ENCODE measurements at regions not wholly inside any gene's neighbourhood (a gene's known extent, or its start where the extent isn't known, plus 50 kb on each side); places are given as distances from the start of the nearest gene placed in this dataset.

- DNase-seq = no peak
Observed at GRCh38 chr5:17763301-17763700, 129.0 kb downstream of the TAF11L14 start.

DNA sequence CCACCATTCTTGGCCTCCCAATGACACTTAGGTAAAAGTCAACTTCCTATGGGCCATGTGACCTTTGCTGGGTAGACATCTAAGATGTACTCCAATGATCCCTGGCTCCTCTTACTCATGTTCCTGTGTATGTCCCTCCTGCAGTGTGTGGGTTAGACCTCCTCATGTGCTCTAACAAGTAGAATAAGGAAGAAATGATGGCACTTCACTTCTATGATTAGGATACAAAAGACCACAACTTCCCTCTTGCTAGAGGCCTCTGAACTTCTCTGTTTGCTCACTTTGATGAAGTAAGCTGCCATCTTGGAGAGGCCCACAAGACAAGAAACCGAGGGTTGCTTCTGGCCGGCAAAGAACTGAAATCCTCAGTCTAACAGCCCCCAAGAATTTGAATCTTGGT, 131.8 kb downstream of the TAF11L14 start:
- DNase-seq = peak; percentile 42 to 80 (median 64)

- DNase-seq = no peak
Observed at GRCh38 chr5:17769277-17769676, 135.0 kb downstream of the TAF11L14 start.

- DNase-seq = no peak
Observed at GRCh38 chr5:17772232-17772631, 138.0 kb downstream of the TAF11L14 start.

DNA sequence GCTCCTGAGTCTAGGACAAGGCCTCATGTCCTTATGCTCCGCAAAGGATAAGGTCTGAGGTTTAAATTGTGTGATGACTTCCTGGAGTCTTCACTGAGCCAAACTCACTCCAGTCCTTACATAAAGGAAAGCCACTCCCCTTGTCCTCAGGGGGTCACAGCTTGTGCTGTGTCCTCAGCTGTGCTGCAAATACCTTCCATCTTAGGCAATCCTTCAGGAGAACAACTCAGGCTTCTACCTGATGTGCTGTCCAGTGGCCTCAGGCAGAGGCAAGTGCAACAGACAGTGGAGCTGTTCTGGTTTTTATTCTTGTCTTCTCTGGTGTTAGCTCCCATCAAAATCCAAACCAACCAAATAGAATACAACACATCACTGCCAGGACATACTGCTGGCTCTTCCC, 151.5 kb downstream of the TAF11L14 start:
- DNase-seq = no peak

GRCh38 chr5:17788351-17788750, 154.1 kb downstream of the TAF11L14 start:
- no peak for DNase-seq

DNA sequence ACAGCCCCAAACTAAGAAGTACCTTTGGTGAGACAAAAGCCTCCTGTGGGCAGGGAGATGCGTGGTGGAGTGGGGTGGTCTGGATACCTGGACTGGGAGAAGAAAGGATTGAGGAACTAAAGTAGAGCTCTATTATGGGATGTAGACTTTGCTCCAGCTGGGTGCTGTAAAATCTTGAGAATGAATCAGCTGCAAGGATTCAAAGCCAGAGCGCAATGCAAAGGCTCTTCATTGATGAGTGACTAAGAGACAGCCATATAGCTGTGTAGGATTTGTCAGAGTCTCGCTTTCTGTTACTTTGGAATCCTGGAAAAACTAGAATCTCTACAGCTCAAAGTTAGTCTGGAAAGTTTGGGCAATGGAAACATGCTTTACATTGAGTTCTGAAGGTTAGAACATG, 159.9 kb downstream of the TAF11L14 start:
- no peak for DNase-seq

DNA sequence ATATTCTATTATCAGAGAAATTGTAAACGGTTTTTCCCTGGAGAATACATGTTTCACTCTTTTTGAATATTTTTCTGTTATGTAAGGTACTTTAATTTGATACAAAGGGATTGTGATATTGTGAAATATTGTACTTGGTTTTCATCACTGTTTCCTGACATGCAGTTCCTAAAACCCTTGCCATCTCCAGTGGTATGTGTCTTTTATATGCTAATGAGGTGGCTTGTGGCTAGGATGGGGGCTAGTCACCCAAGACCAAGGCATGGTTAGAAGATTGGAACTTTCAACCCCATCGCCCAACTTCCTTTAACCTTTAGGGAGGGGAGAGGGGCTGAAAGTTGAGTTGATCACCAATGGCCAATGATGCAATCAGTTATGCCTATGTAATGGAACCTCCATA, 160.6 kb downstream of the TAF11L14 start:
- peak in 2 of 4 experiments; percentile 5 to 14 for DNase-seq

DNA sequence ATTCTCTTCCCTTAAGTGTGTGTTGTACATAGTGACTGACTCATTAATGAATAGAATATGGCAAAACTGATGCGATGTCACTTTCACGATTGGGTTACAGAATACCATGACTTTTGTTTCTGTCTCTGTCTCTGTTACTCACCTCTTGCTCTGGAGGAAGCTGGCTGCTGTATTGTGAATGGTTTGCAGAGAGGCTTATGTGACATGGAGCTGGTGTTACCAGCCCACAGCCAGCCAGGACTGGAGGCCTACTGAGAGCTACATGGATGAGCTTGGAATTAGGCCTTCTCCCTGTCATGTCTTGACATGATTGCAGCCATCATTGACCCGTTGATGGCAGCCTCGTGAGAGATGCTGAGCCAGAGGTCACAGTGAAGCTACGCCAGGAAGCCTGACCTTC, 161.9 kb downstream of the TAF11L14 start:
- DNase-seq = no peak

- DNase-seq = no peak
Observed at GRCh38 chr5:17796757-17797396, 162.6 kb downstream of the TAF11L14 start.

DNA sequence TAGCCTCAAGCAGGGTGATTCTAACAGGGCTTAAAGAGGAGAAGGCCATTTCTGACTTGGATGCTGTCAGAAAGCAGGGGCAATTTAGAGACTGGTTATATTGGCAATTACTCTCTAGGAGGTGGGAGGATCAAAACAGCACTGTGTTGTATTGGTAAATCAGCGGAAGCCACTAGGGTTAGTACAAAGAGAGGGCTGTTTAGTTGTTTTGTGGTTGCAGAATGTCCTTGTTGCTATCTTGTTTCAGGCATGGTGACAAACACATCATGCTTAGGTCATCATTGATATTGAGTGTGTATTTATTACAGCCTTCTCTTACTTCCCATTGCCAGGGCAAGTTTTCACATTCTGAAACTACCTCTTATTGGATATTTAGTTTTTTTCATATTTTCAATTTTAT, 165.3 kb downstream of the TAF11L14 start:
- DNase-seq = no peak

DNA sequence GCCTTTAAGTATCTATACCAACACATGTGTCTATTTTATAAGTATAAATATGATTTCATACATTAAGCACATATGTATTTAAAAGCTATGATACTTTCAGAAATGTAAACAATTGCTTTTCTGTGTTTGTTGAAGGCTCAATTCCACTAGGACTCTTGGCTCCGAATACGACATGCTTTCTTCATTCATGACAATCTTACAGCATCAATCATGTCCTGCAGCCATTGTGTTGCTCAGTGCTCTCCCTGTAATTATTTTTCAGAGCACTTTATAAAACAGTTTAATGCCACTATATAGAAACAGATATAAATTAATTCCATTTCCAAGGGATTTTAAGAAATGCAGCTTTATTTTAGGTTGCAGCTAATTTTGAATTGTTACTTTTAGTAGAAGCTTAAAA, 167.3 kb downstream of the TAF11L14 start:
- no peak for DNase-seq

GRCh38 chr5:17802256-17802655, 168.0 kb downstream of the TAF11L14 start:
- no peak for DNase-seq

GRCh38 chr5:17803971-17804370, 169.7 kb downstream of the TAF11L14 start:
- no peak for DNase-seq

DNA sequence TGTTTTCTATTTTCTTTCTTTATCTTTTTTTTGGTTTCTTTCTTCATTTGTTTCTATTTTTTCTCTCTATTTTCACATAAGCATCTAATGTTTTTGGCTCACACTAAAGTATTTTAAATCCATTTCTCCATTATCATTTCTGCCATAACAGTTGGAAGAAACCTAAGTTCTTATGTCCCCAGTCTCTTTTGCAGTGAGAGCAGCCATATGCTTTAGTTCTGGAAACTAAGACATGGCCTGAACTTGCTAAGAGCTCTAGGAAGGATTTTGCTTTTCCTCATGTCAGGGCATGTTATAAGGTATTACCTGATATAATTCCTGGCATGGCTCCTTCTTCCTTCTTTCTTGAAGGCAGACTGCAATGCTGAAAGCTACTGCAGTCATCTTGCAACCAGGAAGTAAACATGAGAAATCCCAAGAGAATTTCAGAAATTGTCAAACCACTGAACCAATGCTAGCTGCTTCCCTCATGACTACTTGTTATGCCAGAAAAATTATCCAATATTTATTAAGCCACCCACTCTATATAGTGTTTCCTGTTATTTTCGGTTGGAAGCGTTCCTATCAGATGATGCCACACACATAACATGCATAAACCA, 171.1 kb downstream of the TAF11L14 start:
- no peak for DNase-seq

DNA sequence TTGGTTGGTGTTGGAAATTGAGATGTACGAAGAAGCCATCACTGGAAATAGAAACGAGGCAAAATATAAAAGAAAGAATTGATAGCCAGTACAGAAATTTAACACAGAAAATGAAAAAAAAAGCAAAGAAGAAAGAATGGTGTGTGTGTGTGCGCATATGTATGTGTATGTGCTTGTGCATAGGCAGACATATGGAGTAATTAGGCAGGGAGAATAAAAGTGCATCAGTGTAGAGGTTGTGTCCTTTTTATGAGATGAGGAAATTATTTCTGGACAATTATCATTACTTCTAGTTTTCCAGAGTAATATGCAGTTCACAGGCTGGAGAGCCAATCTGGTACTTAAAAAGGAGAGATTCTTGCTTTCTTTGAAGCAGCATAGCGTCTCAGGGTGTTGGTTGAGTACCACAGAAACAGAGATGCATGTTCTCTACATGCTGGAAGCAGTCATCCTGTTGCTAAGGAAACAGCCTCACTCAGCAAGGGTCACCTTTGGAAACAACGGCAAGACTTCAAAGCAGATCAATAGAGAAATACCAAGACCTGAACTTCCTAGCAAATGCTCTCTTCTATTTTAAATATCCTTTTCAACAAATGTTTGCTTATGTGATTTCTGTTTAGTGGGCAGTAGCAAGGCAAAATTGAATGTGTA, 172.7 kb downstream of the TAF11L14 start:
- no peak for DNase-seq

DNA sequence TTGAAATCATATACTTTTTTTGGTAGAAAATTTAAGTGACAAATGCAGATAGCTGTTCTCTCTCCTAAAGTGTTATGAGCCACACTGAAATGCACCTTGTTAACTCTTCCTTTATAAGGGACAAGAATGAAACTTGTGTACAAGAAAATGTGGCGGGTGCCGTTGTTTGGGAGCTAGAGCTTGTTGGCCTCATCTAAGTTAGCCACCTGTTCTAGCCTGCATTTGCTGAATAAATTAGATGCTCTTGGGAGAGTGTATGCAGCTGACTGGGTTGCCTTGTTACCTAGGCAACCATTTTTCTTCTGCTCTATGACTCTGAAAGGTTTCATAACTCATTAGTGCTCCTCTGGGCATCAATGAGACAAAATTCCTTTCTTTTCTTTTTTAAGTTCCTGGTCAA, 174.3 kb downstream of the TAF11L14 start:
- DNase-seq = no peak

DNA sequence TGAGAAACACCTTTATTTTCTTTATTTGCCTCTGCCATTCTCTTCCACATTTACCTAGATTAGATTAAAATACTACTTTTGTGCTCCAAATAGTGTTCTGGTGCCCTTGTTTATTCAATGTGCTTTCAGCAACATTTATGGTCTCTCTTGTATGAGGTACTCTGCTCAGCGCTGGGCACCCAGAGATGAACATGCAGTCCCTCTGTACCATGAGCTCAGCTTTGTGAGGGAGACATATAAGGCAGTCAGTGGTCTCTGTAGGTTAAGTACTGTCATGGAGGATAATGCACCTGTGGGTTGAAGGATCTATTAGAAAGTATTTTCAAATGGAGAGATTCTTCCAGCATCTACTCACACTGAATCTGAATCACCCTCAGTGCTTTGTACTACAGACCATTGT, 176.5 kb downstream of the TAF11L14 start:
- no peak for DNase-seq

GRCh38 chr5:17813214-17813613, 179.0 kb downstream of the TAF11L14 start:
- DNase-seq = no peak

DNA sequence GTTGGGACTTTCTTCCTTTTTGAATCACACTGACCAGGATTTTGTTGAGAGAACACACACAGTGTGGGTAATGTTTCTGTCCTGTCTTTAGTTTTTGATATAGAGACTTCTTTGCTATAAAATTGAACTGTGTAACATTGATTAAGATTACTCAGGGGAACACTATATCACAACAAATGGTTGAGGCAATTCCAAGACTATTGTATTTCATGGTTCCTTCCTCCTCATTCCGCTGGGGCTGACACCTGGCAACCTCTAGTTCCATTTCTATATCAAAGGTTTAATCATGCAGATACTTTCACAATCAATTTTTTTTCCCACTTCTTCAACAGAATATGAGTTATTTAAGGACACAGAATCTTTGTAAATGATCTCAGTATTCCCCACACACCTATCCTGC, 182.2 kb downstream of the TAF11L14 start:
- DNase-seq = no peak

DNA sequence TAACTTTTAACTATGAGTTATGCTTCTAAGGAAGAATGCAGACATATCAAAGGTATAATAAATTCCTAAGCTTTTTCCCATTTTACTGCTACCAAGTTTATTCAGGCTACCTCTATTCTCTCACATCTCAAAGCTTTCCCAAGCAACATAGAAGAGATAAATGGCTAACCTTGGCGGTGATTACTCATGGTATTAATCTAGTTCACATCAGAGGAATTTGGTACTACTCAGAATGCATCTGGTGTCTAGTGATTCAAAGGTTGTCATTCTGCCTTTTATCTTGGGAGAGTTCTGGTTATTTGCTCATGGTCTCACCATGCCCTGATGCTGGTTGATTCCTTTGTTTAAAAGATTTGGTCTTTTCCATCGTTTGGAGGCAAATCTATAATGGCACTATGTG, 182.7 kb downstream of the TAF11L14 start:
- DNase-seq = no peak

- no peak for DNase-seq
Observed at GRCh38 chr5:17817990-17818389, 183.7 kb downstream of the TAF11L14 start.

DNA sequence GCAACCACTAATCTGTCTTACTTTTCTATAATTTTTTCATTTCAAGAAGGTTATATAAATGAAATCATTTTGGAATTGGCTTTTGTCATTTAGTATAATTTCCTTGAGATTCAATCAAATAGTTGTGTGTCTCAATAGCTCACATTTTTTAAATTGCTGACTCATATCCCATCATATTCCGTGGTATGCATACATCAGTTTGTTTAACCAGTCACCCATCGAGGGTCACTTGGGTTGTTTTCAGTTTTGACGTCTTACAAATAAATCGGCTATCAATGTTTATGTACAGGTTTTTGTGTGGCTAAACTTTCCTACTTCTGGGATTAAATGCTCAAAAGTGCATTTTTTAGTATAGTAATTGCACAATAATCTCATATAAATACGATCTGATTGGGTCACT, 185.5 kb downstream of the TAF11L14 start:
- no peak for DNase-seq

DNA sequence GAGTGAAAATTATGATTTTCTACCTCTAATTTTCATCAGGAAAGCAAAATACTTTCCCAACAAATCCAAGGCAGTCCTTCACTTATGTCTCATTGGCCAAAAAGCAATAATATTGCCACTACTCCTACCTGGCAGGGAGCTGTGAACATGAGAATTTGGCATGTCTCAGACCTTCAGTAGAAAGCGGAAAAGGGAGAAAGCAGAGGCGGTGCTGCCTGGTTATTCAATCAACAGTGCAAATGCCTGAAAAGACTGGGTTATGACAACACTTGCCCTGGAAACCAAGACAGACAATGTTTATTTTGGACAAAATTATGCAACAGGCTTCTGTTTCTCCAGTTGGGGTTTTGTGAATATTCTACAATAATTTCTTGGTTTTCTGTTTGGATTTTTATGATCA, 194.4 kb downstream of the TAF11L14 start:
- DNase-seq = no peak
